HEK293T (cell line): ENCODE measurements at regions not wholly inside any gene's neighbourhood (a gene's known extent, or its start where the extent isn't known, plus 50 kb on each side); places are given as distances from the start of the nearest gene placed in this dataset.

Experiments used
- FOXA1 ChIP-seq: fragments of 450-650 bp; IDR thresholded peaks from 2 replicates; pipeline ENCODE4 v1.6.1; 2016; ENCODE audit warnings: mild to moderate bottlenecking
- FOXK2 ChIP-seq: fragments of 450-650 bp; IDR thresholded peaks from 2 replicates; pipeline ENCODE4 v1.6.1; 2016; ENCODE audit warnings: mild to moderate bottlenecking
- FOXM1 ChIP-seq: fragments of 450-650 bp; IDR thresholded peaks from 2 replicates; pipeline ENCODE4 v1.6.1; 2017; ENCODE audit warnings: mild to moderate bottlenecking, borderline replicate concordance
- L3MBTL2 ChIP-seq: fragments of 450-650 bp; conservative IDR thresholded peaks from 2 replicates; pipeline ENCODE4 v1.6.1; 2016; ENCODE audit warnings: mild to moderate bottlenecking
- LEF1 ChIP-seq: fragments of 450-650 bp; IDR thresholded peaks from 2 replicates; pipeline ENCODE4 v1.6.1; 2017; ENCODE audit warnings: mild to moderate bottlenecking, borderline replicate concordance
- SP1 ChIP-seq: fragments of 450-650 bp; IDR thresholded peaks from 2 replicates; pipeline ENCODE4 v1.6.1; 2017
- TF ChIP-seq, protein P1 (sequence below): fragments of 450-650 bp; IDR thresholded peaks from 2 replicates; pipeline ENCODE4 v1.6.1; 2016

GRCh38 chr18:47316924-47317323 lies 65.5 kb upstream of the SKOR2 start:
- TF ChIP-seq FOXA1, result no peak
- no peak for TF ChIP-seq FOXK2
- TF ChIP-seq L3MBTL2, result no peak
- TF ChIP-seq, protein P1, sequence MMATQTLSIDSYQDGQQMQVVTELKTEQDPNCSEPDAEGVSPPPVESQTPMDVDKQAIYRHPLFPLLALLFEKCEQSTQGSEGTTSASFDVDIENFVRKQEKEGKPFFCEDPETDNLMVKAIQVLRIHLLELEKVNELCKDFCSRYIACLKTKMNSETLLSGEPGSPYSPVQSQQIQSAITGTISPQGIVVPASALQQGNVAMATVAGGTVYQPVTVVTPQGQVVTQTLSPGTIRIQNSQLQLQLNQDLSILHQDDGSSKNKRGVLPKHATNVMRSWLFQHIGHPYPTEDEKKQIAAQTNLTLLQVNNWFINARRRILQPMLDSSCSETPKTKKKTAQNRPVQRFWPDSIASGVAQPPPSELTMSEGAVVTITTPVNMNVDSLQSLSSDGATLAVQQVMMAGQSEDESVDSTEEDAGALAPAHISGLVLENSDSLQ, result no peak
- TF ChIP-seq SP1, result no peak
- TF ChIP-seq FOXM1, result no peak
- TF ChIP-seq LEF1, result no peak
